Chondrocyte (in vitro differentiated cells): ENCODE measurements at regions not wholly inside any gene's neighbourhood (a gene's known extent, or its start where the extent isn't known, plus 50 kb on each side); places are given as distances from the start of the nearest gene placed in this dataset.

ENCODE experiments used
- DNase-seq: peaks from one replicate; pipeline ENCODE4 v3.0.0; 2021; ENCODE audit warnings: mixed read lengths, low spot score
- H3K27ac Mint-ChIP-seq: one replicate; pipeline ENCODE4 v1.8.0; 2021; ENCODE audit warnings: mild to moderate bottlenecking, moderate library complexity, mixed read lengths; ENCODE audit not compliant: unreplicated experiment
- H3K27me3 Mint-ChIP-seq: 2 replicates; pipeline ENCODE4 v1.8.0; 2021; ENCODE audit warnings: low read depth, mixed read lengths
- H3K36me3 Mint-ChIP-seq: 2 replicates; pipeline ENCODE4 v1.8.0; 2021; ENCODE audit warnings: low read depth, mixed read lengths
- H3K4me1 Mint-ChIP-seq: 2 replicates; pipeline ENCODE4 v1.8.0; 2021; ENCODE audit warnings: low read depth, mild to moderate bottlenecking, mixed read lengths
- H3K4me3 Mint-ChIP-seq: one replicate; pipeline ENCODE4 v1.8.0; 2021; ENCODE audit warnings: mild to moderate bottlenecking, moderate library complexity, mixed read lengths; ENCODE audit not compliant: unreplicated experiment
- H3K9me3 Mint-ChIP-seq: 2 replicates; pipeline ENCODE4 v1.8.0; 2021; ENCODE audit warnings: low read depth, mixed read lengths
- TF ChIP-seq, protein P1 (sequence below): fragments of 200-600 bp; sonication (generic); IDR thresholded peaks from 2 replicates; pipeline ENCODE4 v1.5.0; 2021; ENCODE audit warnings: antibody characterized with exemption, mild to moderate bottlenecking, moderate library complexity

DNA sequence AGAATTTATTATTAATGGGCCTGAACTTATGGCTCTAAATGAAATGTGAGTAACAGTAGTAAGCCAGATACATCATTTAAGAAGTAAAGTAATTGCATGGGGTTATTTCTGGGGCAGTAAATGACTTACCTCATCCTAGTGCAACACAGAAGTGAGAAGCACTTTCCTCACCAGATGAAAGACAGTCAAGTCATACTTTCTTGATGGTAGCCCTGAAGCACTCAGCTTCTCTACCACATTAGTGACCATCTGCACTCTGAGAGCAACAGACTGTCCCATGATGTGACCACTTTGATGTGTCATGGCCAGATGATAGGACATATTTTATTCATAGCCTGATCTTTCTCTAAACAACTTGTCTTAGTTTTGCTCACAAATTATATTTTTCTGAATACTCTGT, 369.5 kb upstream of the PHF14 start:
- no peaks in the 10 kb centered on the region for H3K4me1 Mint-ChIP-seq
- DNase-seq = no peak
- H3K36me3 Mint-ChIP-seq = no peaks in the 10 kb centered on the region
- no peaks in the 10 kb centered on the region for H3K9me3 Mint-ChIP-seq
- H3K27ac Mint-ChIP-seq = no peak overlapping the region
- H3K4me3 Mint-ChIP-seq = no peak overlapping the region
- H3K27me3 Mint-ChIP-seq = peaks cover 2% of the 10 kb centered on the region
- TF ChIP-seq, protein P1, sequence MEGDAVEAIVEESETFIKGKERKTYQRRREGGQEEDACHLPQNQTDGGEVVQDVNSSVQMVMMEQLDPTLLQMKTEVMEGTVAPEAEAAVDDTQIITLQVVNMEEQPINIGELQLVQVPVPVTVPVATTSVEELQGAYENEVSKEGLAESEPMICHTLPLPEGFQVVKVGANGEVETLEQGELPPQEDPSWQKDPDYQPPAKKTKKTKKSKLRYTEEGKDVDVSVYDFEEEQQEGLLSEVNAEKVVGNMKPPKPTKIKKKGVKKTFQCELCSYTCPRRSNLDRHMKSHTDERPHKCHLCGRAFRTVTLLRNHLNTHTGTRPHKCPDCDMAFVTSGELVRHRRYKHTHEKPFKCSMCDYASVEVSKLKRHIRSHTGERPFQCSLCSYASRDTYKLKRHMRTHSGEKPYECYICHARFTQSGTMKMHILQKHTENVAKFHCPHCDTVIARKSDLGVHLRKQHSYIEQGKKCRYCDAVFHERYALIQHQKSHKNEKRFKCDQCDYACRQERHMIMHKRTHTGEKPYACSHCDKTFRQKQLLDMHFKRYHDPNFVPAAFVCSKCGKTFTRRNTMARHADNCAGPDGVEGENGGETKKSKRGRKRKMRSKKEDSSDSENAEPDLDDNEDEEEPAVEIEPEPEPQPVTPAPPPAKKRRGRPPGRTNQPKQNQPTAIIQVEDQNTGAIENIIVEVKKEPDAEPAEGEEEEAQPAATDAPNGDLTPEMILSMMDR = no peak

DNA sequence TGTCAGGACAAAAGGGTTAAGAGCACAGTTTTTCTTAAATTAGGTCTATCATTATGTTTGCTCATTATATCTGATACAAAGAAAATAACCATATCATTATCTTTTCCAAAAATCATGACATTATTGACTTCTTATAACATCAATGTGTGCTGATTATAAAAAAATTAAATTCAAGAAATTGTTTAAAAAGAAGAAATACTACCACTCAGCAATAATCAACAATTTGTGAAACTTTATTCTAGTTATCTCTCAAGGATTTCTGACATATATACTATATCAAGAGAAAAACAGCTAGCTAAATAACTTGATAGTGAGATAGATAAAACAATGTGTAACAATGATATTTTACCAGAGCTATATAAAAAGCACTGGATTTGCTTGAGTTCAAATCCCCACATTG, 360.7 kb upstream of the PHF14 start:
- no peaks in the 10 kb centered on the region for H3K4me1 Mint-ChIP-seq
- no peak for DNase-seq
- TF ChIP-seq, protein P1 = no peak
- H3K36me3 Mint-ChIP-seq = no peaks in the 10 kb centered on the region
- H3K9me3 Mint-ChIP-seq = peaks cover 3% of the 10 kb centered on the region
- no peak overlapping the region for H3K27ac Mint-ChIP-seq
- no peak overlapping the region for H3K4me3 Mint-ChIP-seq
- no peaks in the 10 kb centered on the region for H3K27me3 Mint-ChIP-seq

DNA sequence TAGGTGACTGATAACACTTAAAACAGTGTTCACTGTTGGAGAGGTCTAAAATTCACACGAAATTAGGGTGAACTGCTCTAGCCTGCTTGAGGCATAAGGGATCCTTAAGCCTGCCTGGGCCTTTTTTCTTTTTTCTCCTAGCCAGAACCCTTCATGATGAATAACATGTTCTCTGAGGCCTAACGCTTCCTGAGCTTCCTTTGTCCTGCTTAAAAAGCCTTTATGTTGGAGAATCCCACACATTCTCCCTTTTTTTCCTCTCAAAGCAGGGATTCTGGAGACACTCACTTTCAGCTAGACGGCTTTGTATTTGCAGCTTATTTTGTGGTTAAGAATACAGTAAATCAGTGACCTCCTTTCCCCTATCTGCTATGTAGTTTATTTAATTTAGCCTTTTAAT, 354.7 kb upstream of the PHF14 start:
- Mint-ChIP-seq H3K36me3 (no peaks in the 10 kb centered on the region), H3K9me3 (peaks cover 11% of the 10 kb centered on the region), H3K27ac (no peak overlapping the region), H3K4me1 (no peaks in the 10 kb centered on the region), H3K4me3 (no peak overlapping the region), H3K27me3 (no peaks in the 10 kb centered on the region)
- DNase-seq = no peak
- TF ChIP-seq, protein P1 = no peak

DNA sequence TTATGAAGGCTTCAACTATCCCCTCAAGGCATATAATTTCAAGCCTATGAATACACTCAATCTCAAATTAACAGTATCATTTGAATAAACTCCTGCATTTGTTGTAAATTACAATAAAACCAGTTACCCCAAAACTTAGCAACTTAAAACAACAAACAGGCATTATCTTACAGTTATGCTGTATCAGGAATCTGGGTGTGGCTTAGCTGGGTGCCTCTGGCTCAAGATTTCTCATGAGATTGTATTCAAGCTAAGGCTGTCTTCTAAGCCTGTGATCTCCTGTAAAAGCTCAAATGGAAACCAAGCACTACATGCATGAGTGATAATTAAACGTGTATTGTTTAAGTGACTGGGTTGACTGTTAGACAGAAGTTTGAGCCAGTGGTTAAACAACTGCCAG, 341.0 kb upstream of the PHF14 start:
- H3K9me3 Mint-ChIP-seq = peaks cover 27% of the 10 kb centered on the region
- H3K4me3 Mint-ChIP-seq = no peak overlapping the region
- H3K4me1 Mint-ChIP-seq = no peaks in the 10 kb centered on the region
- no peaks in the 10 kb centered on the region for H3K27me3 Mint-ChIP-seq
- H3K36me3 Mint-ChIP-seq = no peaks in the 10 kb centered on the region
- H3K27ac Mint-ChIP-seq = no peak overlapping the region
- DNase-seq = no peak
- TF ChIP-seq, protein P1 = no peak

DNA sequence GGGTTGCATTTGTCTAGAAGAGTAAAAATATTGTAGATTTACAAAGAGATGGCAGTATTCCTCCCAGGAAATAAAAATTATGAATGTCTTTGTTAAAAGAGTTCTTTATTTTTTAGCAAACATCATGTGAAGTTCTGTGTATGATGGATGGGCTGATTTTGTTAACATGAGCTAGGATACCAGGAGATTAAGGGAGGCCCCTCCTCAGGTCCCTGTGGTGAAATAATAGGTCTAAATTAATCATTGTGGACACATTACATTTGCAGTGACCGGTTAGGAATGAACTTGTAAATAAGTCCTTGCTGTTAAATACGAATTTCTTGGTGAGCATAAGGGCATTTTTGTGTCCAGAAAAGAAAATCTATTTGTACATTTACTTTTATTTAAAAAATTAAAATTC, 339.4 kb upstream of the PHF14 start:
- TF ChIP-seq, protein P1 = no peak
- Mint-ChIP-seq H3K4me1 (no peaks in the 10 kb centered on the region), H3K27ac (no peak overlapping the region), H3K36me3 (no peaks in the 10 kb centered on the region), H3K27me3 (no peaks in the 10 kb centered on the region), H3K9me3 (peaks cover 16% of the 10 kb centered on the region), H3K4me3 (no peak overlapping the region)
- no peak for DNase-seq
